Pancreas (tissue), 10 donors: ENCODE measurements at regions not wholly inside any gene's neighbourhood (a gene's known extent, or its start where the extent isn't known, plus 50 kb on each side); places are given as distances from the start of the nearest gene placed in this dataset.
A peak's percentile ranks its signal among the peaks of the same experiment; 100 is the strongest.

Experiments
- ATAC-seq, 4 donors: fragments of 200-7000 bp; cut with Tn5 transposase; one replicate each; pipeline versions ENCODE4 v1.8.0 to v1.9.1; 2020; ENCODE audit warnings: mild to moderate bottlenecking in 4 of 4, moderate library complexity in 4 of 4
- DNase-seq, 6 donors: peaks; one replicate each; pipeline ENCODE4 v3.0.0-alpha.2; 2020
- FAIRE-seq: peaks from 2 replicates; lab custom pipeline; 2012; peaks lifted over from hg19 to GRCh38; lab: Jason Lieb, UNC
- H3K27ac ChIP-seq, 4 donors: fragments of 200-600 bp; sonication (generic); 1 replicate in 3 of 4; 2 replicates in 1 of 4; pipeline versions ENCODE4 v1.5.0 to v1.8.0; 2020
- H3K27me3 ChIP-seq, 4 donors: fragments of 200-600 bp; one replicate each; pipeline ENCODE4 v1.8.0; 2021
- H3K36me3 ChIP-seq, 3 donors: fragments of 200-600 bp; sonication (generic) in 1 of 3; one replicate each; pipeline versions ENCODE4 v1.5.0 to v1.8.0; 2020 to 2021
- H3K4me1 ChIP-seq, 3 donors: fragments of 200-600 bp; one replicate each; pipeline ENCODE4 v1.8.0; 2021
- H3K4me3 ChIP-seq, 4 donors: fragments of 200-600 bp; sonication (generic) in 2 of 4; one replicate each; pipeline versions ENCODE4 v1.5.0 to v1.8.0; 2020 to 2021
- H3K9me3 ChIP-seq, 4 donors: fragments of 200-600 bp; one replicate each; pipeline ENCODE4 v1.8.0; 2021
- WGBS, 2 donors: extraction: QIAGEN DNeasy Blood & Tissue Kit; methylation state at CpG; one replicate each; pipeline ENCODE4 v1.1.7; 2013; 5-methylcytosine and 5-hydroxymethylcytosine counted together
- intact Hi-C, 3 donors: fragments of 100-400 bp; cut with DNase I; formaldehyde crosslinking; loops; one replicate each; pipeline versions ENCODE4 v1.11.1 to v1.14.2; 2022
- TF ChIP-seq, protein P1 (sequence below), 4 donors: fragments of 200-600 bp; sonication (generic) in 3 of 4; IDR thresholded peaks; one replicate each; pipeline versions ENCODE4 v1.5.0 to v1.8.0; 2021; ENCODE audit warnings: antibody characterized with exemption in 4 of 4
- donor health status: healthy with polysubstance abuse.
- donor health status: DM: no; HTN: no; CAD: no; lungs with moderate emphysema.
- donor health status: DM: no; HTN: no; CAD: no.
- donor health status: control.
- donor health status: control.
- donor health status: Bipolar disorder and iron deficiency.
- donor health status: DM: yes; HTN: yes; CAD: no.
- donor health status: DM: no; HTN: no; CAD: no.
- donor health status: DM: no; HTN: no; CAD: no.
- donor health status: DM: yes; HTN: yes; CAD: no.

DNA sequence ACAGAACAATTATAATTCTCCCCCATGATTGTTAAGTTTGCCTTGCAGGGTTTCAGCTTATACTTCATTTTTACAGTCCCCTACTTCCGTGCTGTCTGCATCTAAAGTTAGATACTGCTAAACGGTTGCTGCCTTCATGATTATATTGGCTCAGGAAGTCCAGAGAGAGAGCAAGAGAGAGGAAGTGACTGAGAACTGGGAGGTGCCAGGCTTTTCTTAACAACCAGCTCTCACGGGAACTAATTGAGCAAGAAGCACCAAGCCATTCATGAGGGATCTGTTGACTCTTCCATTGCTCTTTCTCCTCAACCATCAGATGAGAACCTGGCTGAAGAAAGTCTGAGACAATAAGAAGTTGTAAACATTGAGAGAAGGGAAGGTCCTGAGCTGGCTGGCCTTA lies 125.5 kb upstream of the SIX2 start:
- DNase-seq (no peak), ATAC-seq (peak in 3 of 4 donors; percentile 19 to 60 (median 54)), FAIRE-seq (no peak)
- intact Hi-C loops: no loop called here
- TF ChIP-seq, protein P1, sequence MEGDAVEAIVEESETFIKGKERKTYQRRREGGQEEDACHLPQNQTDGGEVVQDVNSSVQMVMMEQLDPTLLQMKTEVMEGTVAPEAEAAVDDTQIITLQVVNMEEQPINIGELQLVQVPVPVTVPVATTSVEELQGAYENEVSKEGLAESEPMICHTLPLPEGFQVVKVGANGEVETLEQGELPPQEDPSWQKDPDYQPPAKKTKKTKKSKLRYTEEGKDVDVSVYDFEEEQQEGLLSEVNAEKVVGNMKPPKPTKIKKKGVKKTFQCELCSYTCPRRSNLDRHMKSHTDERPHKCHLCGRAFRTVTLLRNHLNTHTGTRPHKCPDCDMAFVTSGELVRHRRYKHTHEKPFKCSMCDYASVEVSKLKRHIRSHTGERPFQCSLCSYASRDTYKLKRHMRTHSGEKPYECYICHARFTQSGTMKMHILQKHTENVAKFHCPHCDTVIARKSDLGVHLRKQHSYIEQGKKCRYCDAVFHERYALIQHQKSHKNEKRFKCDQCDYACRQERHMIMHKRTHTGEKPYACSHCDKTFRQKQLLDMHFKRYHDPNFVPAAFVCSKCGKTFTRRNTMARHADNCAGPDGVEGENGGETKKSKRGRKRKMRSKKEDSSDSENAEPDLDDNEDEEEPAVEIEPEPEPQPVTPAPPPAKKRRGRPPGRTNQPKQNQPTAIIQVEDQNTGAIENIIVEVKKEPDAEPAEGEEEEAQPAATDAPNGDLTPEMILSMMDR (IDR thresholded peaks at IDR 0.05): no peak
- Histone ChIP-seq H3K27me3 (no peaks in the 10 kb centered on the region), H3K27ac (no peak overlapping the region), H3K36me3 (no peaks in the 10 kb centered on the region), H3K4me1 (no peaks in the 10 kb centered on the region), H3K9me3 (no peaks in the 10 kb centered on the region), H3K4me3 (no peak overlapping the region)
- WGBS, 2 donors: 41 to 47% methylated on average over 3 of the region's 3 CpGs

DNA sequence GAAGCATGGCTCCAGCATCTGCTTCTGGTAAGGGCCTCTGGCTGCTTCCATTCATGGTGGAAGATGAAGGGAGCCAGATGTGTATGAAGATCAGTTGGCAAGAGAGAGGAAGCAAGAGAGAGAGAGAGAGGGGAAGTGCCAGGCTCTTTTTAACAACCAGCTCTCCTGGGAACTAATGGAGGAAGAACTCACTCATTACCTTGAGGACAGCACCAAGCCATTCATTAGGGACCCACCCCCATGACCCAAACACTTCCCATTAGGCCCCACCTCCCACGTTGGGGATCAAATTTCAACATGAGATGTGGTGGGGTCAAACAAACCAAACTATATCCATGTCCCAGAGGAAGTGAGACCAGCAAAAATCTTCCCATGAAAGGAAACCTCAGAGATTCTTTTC lies 124.8 kb upstream of the SIX2 start:
- no peaks in the 10 kb centered on the region for H3K9me3 ChIP-seq
- DNase-seq (no peak), ATAC-seq (no peak), FAIRE-seq (no peak)
- H3K36me3 ChIP-seq: no peaks in the 10 kb centered on the region
- intact Hi-C loops: no loop called here
- TF ChIP-seq, protein P1 (IDR thresholded peaks at IDR 0.05): no peak
- no peak overlapping the region for H3K4me3 ChIP-seq
- no peak overlapping the region for H3K27ac ChIP-seq
- H3K27me3 ChIP-seq: no peaks in the 10 kb centered on the region
- WGBS, 2 donors: 18 to 23% methylated on average over 1 of the region's 1 CpG
- H3K4me1 ChIP-seq: no peaks in the 10 kb centered on the region

DNA sequence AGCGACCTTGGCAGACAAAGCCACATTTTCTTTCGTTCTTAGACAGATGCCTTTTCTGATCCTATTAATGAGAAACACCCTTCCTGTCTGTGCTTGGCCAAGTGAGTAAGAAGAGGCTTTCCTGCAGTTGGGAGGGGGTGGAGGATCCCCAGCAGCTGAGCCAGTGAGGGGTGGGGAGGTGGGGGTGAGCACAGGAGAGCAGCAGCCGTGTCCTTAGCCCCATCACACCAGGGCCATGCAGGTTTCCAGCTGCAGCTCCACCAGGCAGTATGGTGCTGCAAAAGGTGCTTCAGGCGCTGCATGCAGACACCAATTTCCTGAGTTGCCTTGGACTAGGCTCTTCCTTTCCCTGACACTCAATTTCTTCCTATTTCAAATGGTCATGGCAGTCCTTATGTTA lies 123.3 kb upstream of the SIX2 start:
- Histone ChIP-seq H3K4me3 (no peak overlapping the region), H3K36me3 (no peaks in the 10 kb centered on the region), H3K4me1 (no peaks in the 10 kb centered on the region), H3K9me3 (no peaks in the 10 kb centered on the region), H3K27ac (no peak overlapping the region), H3K27me3 (no peaks in the 10 kb centered on the region)
- TF ChIP-seq, protein P1 (IDR thresholded peaks at IDR 0.05): no peak
- DNase-seq (no peak), ATAC-seq (no peak), FAIRE-seq (no peak)
- intact Hi-C loops: no loop called here
- WGBS, 2 donors: 90 to 92% methylated on average over 4 of the region's 4 CpGs

DNA sequence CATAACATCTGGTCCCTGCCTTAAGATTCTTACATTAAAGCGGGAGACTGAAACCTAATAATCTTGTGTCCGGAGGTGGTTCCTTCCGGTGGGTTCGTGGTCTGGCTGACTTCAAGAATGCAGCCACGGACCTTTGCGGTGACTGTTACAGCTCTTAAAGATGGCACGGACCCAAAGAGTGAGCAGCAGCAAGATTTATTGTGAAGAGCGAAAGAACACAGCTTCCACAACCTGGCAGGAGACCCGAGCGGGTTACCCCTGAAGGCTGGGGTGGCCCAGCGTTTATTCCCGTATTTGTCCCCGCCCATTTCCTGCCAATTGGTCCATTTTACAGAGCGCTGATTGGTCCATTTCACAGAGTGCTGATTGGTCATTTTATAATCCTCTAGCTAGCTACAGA lies 122.3 kb upstream of the SIX2 start:
- no peak for ATAC-seq
- intact Hi-C loops: no loop called here
- H3K4me3 ChIP-seq: no peak overlapping the region
- H3K36me3 ChIP-seq: no peaks in the 10 kb centered on the region
- FAIRE-seq: no peak
- H3K4me1 ChIP-seq: no peaks in the 10 kb centered on the region
- no peak overlapping the region for H3K27ac ChIP-seq
- TF ChIP-seq, protein P1 (IDR thresholded peaks at IDR 0.05): no peak
- H3K27me3 ChIP-seq: no peaks in the 10 kb centered on the region
- no peaks in the 10 kb centered on the region for H3K9me3 ChIP-seq
- no peak for DNase-seq
- WGBS, 2 donors: 83 to 90% methylated on average over 14 of the region's 14 CpGs

DNA sequence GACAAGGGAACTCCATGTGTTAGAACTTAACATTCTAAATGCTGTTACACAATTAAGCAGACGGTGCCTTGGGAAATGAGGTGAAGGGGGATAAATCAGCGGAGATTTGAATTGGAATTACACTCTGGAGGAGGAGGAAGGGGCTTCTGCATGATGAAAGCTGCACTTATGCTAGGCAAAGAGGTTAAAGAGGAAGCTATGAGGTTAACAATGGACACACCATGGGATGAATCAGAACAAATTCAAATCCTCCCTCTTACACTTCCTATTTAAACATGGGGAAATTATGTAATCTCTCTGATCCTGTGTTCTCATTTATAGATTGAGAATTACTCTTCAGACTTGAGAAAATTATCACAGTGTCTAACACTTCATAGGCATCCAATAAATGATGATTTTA lies 121.5 kb upstream of the SIX2 start:
- no peak for FAIRE-seq
- Histone ChIP-seq H3K4me3 (no peak overlapping the region), H3K9me3 (no peaks in the 10 kb centered on the region), H3K4me1 (no peaks in the 10 kb centered on the region), H3K27me3 (no peaks in the 10 kb centered on the region), H3K36me3 (no peaks in the 10 kb centered on the region), H3K27ac (no peak overlapping the region)
- TF ChIP-seq, protein P1 (IDR thresholded peaks at IDR 0.05): no peak
- intact Hi-C loops: no loop called here
- no peak for DNase-seq
- peak in 1 of 4 donors; percentile 38 for ATAC-seq
- 87 to 89% methylated on average over 2 of the region's 2 CpGs for WGBS, 2 donors
